ENCODE measurements at regions not wholly inside any gene's neighbourhood (a gene's known extent, or its start where the extent isn't known, plus 50 kb on each side); places are given as distances from the start of the nearest gene placed in this dataset.

- H3K4me3 ChIP-seq = no peak overlapping the region
- ATAC-seq (no peak), FAIRE-seq (no peak), DNase-seq (ENCODE audit: low read depth in 1 of 2, low spot score in 1 of 2) (no peak)
- H3K4me1 ChIP-seq = peaks cover 9% of the 10 kb centered on the region; the same call in 1 of the 3 replicates
- CTCF ChIA-PET = interaction anchor here (0.8 to 5.4 kb wide), 9 partner anchors 15 to 362 kb away, joined by 3 to 104 read pairs (median 11); partner anchors contain the start of gene CCBE1
- 63% methylated on average over 2 of the region's 2 CpGs for WGBS (ENCODE audit: missing lambda C conversion rate)
- TF ChIP-seq HEYL (CRISPR knock-in tag; IDR thresholded peaks at IDR 0.05) (no peak), KDM5A (IDR thresholded peaks at IDR 0.05) (no peak), REST (IDR thresholded peaks at IDR 0.05) (no peak), ZFP36 (IDR thresholded peaks at IDR 0.05; ENCODE audit: borderline replicate concordance, partially characterized antibody) (no peak), PBX3 (IDR thresholded peaks at IDR 0.05) (no peak), POLR2AphosphoS2 (conservative IDR thresholded peaks at IDR 0.05; ENCODE audit: low read length) (no peak), POLR2A (IDR thresholded peaks at IDR 0.05; ENCODE audit: low read length) (no peak), JUN (IDR thresholded peaks at IDR 0.05) (no peak), BCL3 (IDR thresholded peaks at IDR 0.05) (no peak), USF2 (IDR thresholded peaks at IDR 0.05) (no peak)
- no peaks in the 10 kb centered on the region for H3K9me3 ChIP-seq
- peak overlapping the region in 1 of 2 experiments; percentile 44; a peak in 3 of 6 replicates for H3K27ac ChIP-seq
- POLR2A ChIA-PET = no interaction called here
- H3K4me2 ChIP-seq = no peak overlapping the region
Observed at GRCh38 chr18:59821983-59822382, 77.8 kb upstream of the PMAIP1 start.

- CTCF ChIA-PET = interaction anchor here (0.7 to 5.3 kb wide), 3 partner anchors 20 to 361 kb away, joined by 3 to 104 read pairs (median 4); no protein-coding TSS in a partner anchor
Observed at GRCh38 chr18:59820663-59821062, 79.1 kb upstream of the PMAIP1 start.

GRCh38 chr18:59818769-59819168, 81.0 kb upstream of the PMAIP1 start:
- CTCF ChIA-PET = interaction anchor here (0.5 to 1.7 kb wide), 6 partner anchors 23 to 511 kb away, joined by 3 to 6 read pairs (median 4); partner anchors contain the start of gene CCBE1
- WGBS (ENCODE audit: missing lambda C conversion rate) = 84% methylated on average over 5 of the region's 5 CpGs

More at GRCh38 chr18:59820663-59821062, 79.1 kb upstream of the PMAIP1 start:
- Histone ChIP-seq H3K9me3 (no peaks in the 10 kb centered on the region), H3K4me3 (no peak overlapping the region), H3K4me2 (no peak overlapping the region), H3K4me1 (peaks cover 9% of the 10 kb centered on the region; the same call in 1 of the 3 replicates), H3K27ac (no peak overlapping the region)
- no peak for DNase-seq (ENCODE audit: low read depth in 1 of 2, low spot score in 1 of 2)
- no peak for ATAC-seq
- TF ChIP-seq ZSCAN20 (CRISPR knock-in tag; IDR thresholded peaks at IDR 0.05) = no peak
- no peak for TF ChIP-seq HDAC2 (IDR thresholded peaks at IDR 0.05)
- TF ChIP-seq NFE2L2 (conservative IDR thresholded peaks at IDR 0.05; ENCODE audit: low read length) = no peak
- no peak for TF ChIP-seq ELK1 (IDR thresholded peaks at IDR 0.05; ENCODE audit: low read depth, low read length)
- POLR2A ChIA-PET = no interaction called here
- 48% methylated on average over 2 of the region's 2 CpGs for WGBS (ENCODE audit: missing lambda C conversion rate)
- FAIRE-seq = no peak

More at GRCh38 chr18:59818769-59819168, 81.0 kb upstream of the PMAIP1 start:
- no peak for FAIRE-seq
- Histone ChIP-seq H3K4me1 (peaks cover 9% of the 10 kb centered on the region; the same call in 1 of the 3 replicates), H3K9me3 (no peaks in the 10 kb centered on the region), H3K4me3 (no peak overlapping the region), H3K27ac (no peak overlapping the region), H3K4me2 (no peak overlapping the region)
- DNase-seq (ENCODE audit: low read depth in 1 of 2, low spot score in 1 of 2) = no peak
- no peak for ATAC-seq
- POLR2A ChIA-PET = no interaction called here
- TF ChIP-seq CHD2 (IDR thresholded peaks at IDR 0.05; ENCODE audit: low read length, partially characterized antibody) = no peak
- TF ChIP-seq ATOH8 (CRISPR knock-in tag; IDR thresholded peaks at IDR 0.05; ENCODE audit: low read depth) = no peak
- TF ChIP-seq RCOR1 (IDR thresholded peaks at IDR 0.05; ENCODE audit: low read depth, low read length) = no peak
- no peak for TF ChIP-seq E2F6 (IDR thresholded peaks at IDR 0.05; ENCODE audit: borderline replicate concordance, low read depth)
- no peak for TF ChIP-seq JUN (IDR thresholded peaks at IDR 0.05)
- TF ChIP-seq HOXA7 (CRISPR knock-in tag; IDR thresholded peaks at IDR 0.05) = no peak
